ENCODE measurements at regions not wholly inside any gene's neighbourhood (a gene's known extent, or its start where the extent isn't known, plus 50 kb on each side); places are given as distances from the start of the nearest gene placed in this dataset.

GRCh38 chr16:88312732-88313131, 70.0 kb upstream of the ZNF469 start:
- intact Hi-C loops (cut with micrococcal nuclease; ENCODE audit: unreplicated experiment): no loop called here
- Mint-ChIP-seq H3K27me3 (ENCODE audit: unreplicated experiment) (peaks cover 33% of the 10 kb centered on the region), H3K9me3 (ENCODE audit: low read depth, unreplicated experiment) (peaks cover 7% of the 10 kb centered on the region), H3K36me3 (ENCODE audit: insufficient read depth, unreplicated experiment) (no peaks in the 10 kb centered on the region), H3K4me1 (ENCODE audit: low read depth, unreplicated experiment) (no peaks in the 10 kb centered on the region), H3K27ac (ENCODE audit: unreplicated experiment) (no peak overlapping the region), H3K4me3 (ENCODE audit: low read depth, unreplicated experiment) (no peak overlapping the region)
- CTCF ChIA-PET: no interaction called here
- BruUV-seq (replicated peaks): no TSS peak
- no peak for TF ChIP-seq CTCF (IDR thresholded peaks at IDR 0.05; ENCODE audit: unreplicated experiment)
- DNase-seq: no peak

- intact Hi-C loops (cut with micrococcal nuclease; ENCODE audit: unreplicated experiment): no loop called here
- DNase-seq: no peak
- TF ChIP-seq CTCF (IDR thresholded peaks at IDR 0.05; ENCODE audit: unreplicated experiment): no peak
- CTCF ChIA-PET: interaction anchor here (0.8 to 1.7 kb wide), 3 partner anchors 13 to 88 kb away, joined by 3 to 5 read pairs (median 4); no protein-coding TSS in a partner anchor
- peaks cover 25% of the 10 kb centered on the region for H3K27me3 Mint-ChIP-seq (ENCODE audit: unreplicated experiment)
- BruUV-seq (replicated peaks): no TSS peak
- H3K27ac Mint-ChIP-seq (ENCODE audit: unreplicated experiment): no peak overlapping the region
- no peak overlapping the region for H3K4me3 Mint-ChIP-seq (ENCODE audit: low read depth, unreplicated experiment)
- H3K36me3 Mint-ChIP-seq (ENCODE audit: insufficient read depth, unreplicated experiment): no peaks in the 10 kb centered on the region
- no peaks in the 10 kb centered on the region for H3K4me1 Mint-ChIP-seq (ENCODE audit: low read depth, unreplicated experiment)
- peaks cover 7% of the 10 kb centered on the region for H3K9me3 Mint-ChIP-seq (ENCODE audit: low read depth, unreplicated experiment)
Observed at GRCh38 chr16:88314991-88315542, 67.7 kb upstream of the ZNF469 start.

GRCh38 chr16:88315543-88316105, 67.1 kb upstream of the ZNF469 start:
- peaks cover 25% of the 10 kb centered on the region for H3K27me3 Mint-ChIP-seq (ENCODE audit: unreplicated experiment)
- TF ChIP-seq CTCF (IDR thresholded peaks at IDR 0.05; ENCODE audit: unreplicated experiment): no peak
- no TSS peak for BruUV-seq (replicated peaks)
- H3K4me1 Mint-ChIP-seq (ENCODE audit: low read depth, unreplicated experiment): no peaks in the 10 kb centered on the region
- H3K9me3 Mint-ChIP-seq (ENCODE audit: low read depth, unreplicated experiment): peaks cover 7% of the 10 kb centered on the region
- CTCF ChIA-PET: interaction anchor here (0.7 to 1.7 kb wide), 5 partner anchors 14 to 124 kb away, joined by 3 to 5 read pairs (median 3); no protein-coding TSS in a partner anchor
- H3K27ac Mint-ChIP-seq (ENCODE audit: unreplicated experiment): no peak overlapping the region
- peak; percentile 81 for DNase-seq
- no peaks in the 10 kb centered on the region for H3K36me3 Mint-ChIP-seq (ENCODE audit: insufficient read depth, unreplicated experiment)
- intact Hi-C loops (cut with micrococcal nuclease; ENCODE audit: unreplicated experiment): no loop called here
- H3K4me3 Mint-ChIP-seq (ENCODE audit: low read depth, unreplicated experiment): no peak overlapping the region

GRCh38 chr16:88316151-88316550, 66.6 kb upstream of the ZNF469 start:
- intact Hi-C loops (cut with micrococcal nuclease; ENCODE audit: unreplicated experiment): no loop called here
- no peak overlapping the region for H3K27ac Mint-ChIP-seq (ENCODE audit: unreplicated experiment)
- BruUV-seq (replicated peaks): no TSS peak
- H3K9me3 Mint-ChIP-seq (ENCODE audit: low read depth, unreplicated experiment): peaks cover 7% of the 10 kb centered on the region
- H3K4me3 Mint-ChIP-seq (ENCODE audit: low read depth, unreplicated experiment): no peak overlapping the region
- H3K36me3 Mint-ChIP-seq (ENCODE audit: insufficient read depth, unreplicated experiment): no peaks in the 10 kb centered on the region
- no peak for DNase-seq
- no peaks in the 10 kb centered on the region for H3K4me1 Mint-ChIP-seq (ENCODE audit: low read depth, unreplicated experiment)
- H3K27me3 Mint-ChIP-seq (ENCODE audit: unreplicated experiment): peaks cover 25% of the 10 kb centered on the region
- CTCF ChIA-PET: interaction anchor here (0.7 to 1.7 kb wide), 4 partner anchors 17 to 123 kb away, joined by 3 to 5 read pairs (median 4); no protein-coding TSS in a partner anchor
- no peak for TF ChIP-seq CTCF (IDR thresholded peaks at IDR 0.05; ENCODE audit: unreplicated experiment)
